ENCODE measurements at regions not wholly inside any gene's neighbourhood (a gene's known extent, or its start where the extent isn't known, plus 50 kb on each side); places are given as distances from the start of the nearest gene placed in this dataset.

GRCh38 chr6:139580592-139581484, 206.4 kb upstream of the CITED2 start:
- DNase-seq, result no peak
- Histone ChIP-seq H3K27ac (ENCODE audit: insufficient read depth, low read length, poor library complexity, severe bottlenecking) (no peak overlapping the region), H3K27me3 (replicated peaks; ENCODE audit: control insufficient read depth, insufficient read depth, low read length, poor library complexity, severe bottlenecking) (no peaks in the 10 kb centered on the region)

GRCh38 chr6:139577763-139578604, 203.5 kb upstream of the CITED2 start:
- no peaks in the 10 kb centered on the region for H3K9me3 ChIP-seq (ENCODE audit: control insufficient read depth, low read length)
- H3K27ac ChIP-seq (ENCODE audit: insufficient read depth, low read length, poor library complexity, severe bottlenecking), result no peak overlapping the region
- no peak overlapping the region for H3K4me3 ChIP-seq (ENCODE audit: insufficient read depth, low read depth, low read length, poor library complexity, severe bottlenecking)
- no peaks in the 10 kb centered on the region for H3K27me3 ChIP-seq (replicated peaks; ENCODE audit: control insufficient read depth, insufficient read depth, low read length, poor library complexity, severe bottlenecking)
- no peaks in the 10 kb centered on the region for H3K4me1 ChIP-seq (ENCODE audit: control insufficient read depth, insufficient read depth, low read length, poor library complexity, severe bottlenecking)
- no peak for DNase-seq
- no peaks in the 10 kb centered on the region for H3K36me3 ChIP-seq (ENCODE audit: control insufficient read depth, insufficient read depth, low read length)

More at GRCh38 chr6:139580592-139581484, 206.4 kb upstream of the CITED2 start:
- H3K4me1 ChIP-seq (ENCODE audit: control insufficient read depth, insufficient read depth, low read length, poor library complexity, severe bottlenecking), result no peaks in the 10 kb centered on the region
- no peak overlapping the region for H3K4me3 ChIP-seq (ENCODE audit: insufficient read depth, low read depth, low read length, poor library complexity, severe bottlenecking)
- no peaks in the 10 kb centered on the region for H3K9me3 ChIP-seq (ENCODE audit: control insufficient read depth, low read length)
- no peaks in the 10 kb centered on the region for H3K36me3 ChIP-seq (ENCODE audit: control insufficient read depth, insufficient read depth, low read length)

GRCh38 chr6:139577124-139577762, 202.8 kb upstream of the CITED2 start:
- Histone ChIP-seq H3K4me1 (ENCODE audit: control insufficient read depth, insufficient read depth, low read length, poor library complexity, severe bottlenecking) (no peaks in the 10 kb centered on the region), H3K4me3 (ENCODE audit: insufficient read depth, low read depth, low read length, poor library complexity, severe bottlenecking) (no peak overlapping the region), H3K27me3 (replicated peaks; ENCODE audit: control insufficient read depth, insufficient read depth, low read length, poor library complexity, severe bottlenecking) (no peaks in the 10 kb centered on the region), H3K9me3 (ENCODE audit: control insufficient read depth, low read length) (no peaks in the 10 kb centered on the region), H3K36me3 (ENCODE audit: control insufficient read depth, insufficient read depth, low read length) (no peaks in the 10 kb centered on the region), H3K27ac (ENCODE audit: insufficient read depth, low read length, poor library complexity, severe bottlenecking) (no peak overlapping the region)
- no peak for DNase-seq

GRCh38 chr6:139572001-139572400, 197.6 kb upstream of the CITED2 start:
- H3K4me1 ChIP-seq (ENCODE audit: control insufficient read depth, insufficient read depth, low read length, poor library complexity, severe bottlenecking), result no peaks in the 10 kb centered on the region
- H3K27me3 ChIP-seq (replicated peaks; ENCODE audit: control insufficient read depth, insufficient read depth, low read length, poor library complexity, severe bottlenecking), result no peaks in the 10 kb centered on the region
- no peak overlapping the region for H3K27ac ChIP-seq (ENCODE audit: insufficient read depth, low read length, poor library complexity, severe bottlenecking)
- H3K36me3 ChIP-seq (ENCODE audit: control insufficient read depth, insufficient read depth, low read length), result no peaks in the 10 kb centered on the region
- H3K4me3 ChIP-seq (ENCODE audit: insufficient read depth, low read depth, low read length, poor library complexity, severe bottlenecking), result no peak overlapping the region
- H3K9me3 ChIP-seq (ENCODE audit: control insufficient read depth, low read length), result no peaks in the 10 kb centered on the region
- no peak for DNase-seq

GRCh38 chr6:139570166-139570565, 195.7 kb upstream of the CITED2 start:
- Histone ChIP-seq H3K27ac (ENCODE audit: insufficient read depth, low read length, poor library complexity, severe bottlenecking) (no peak overlapping the region), H3K4me3 (ENCODE audit: insufficient read depth, low read depth, low read length, poor library complexity, severe bottlenecking) (no peak overlapping the region), H3K9me3 (ENCODE audit: control insufficient read depth, low read length) (no peaks in the 10 kb centered on the region), H3K27me3 (replicated peaks; ENCODE audit: control insufficient read depth, insufficient read depth, low read length, poor library complexity, severe bottlenecking) (no peaks in the 10 kb centered on the region), H3K36me3 (ENCODE audit: control insufficient read depth, insufficient read depth, low read length) (no peaks in the 10 kb centered on the region), H3K4me1 (ENCODE audit: control insufficient read depth, insufficient read depth, low read length, poor library complexity, severe bottlenecking) (no peaks in the 10 kb centered on the region)
- no peak for DNase-seq

GRCh38 chr6:139569566-139569965, 195.1 kb upstream of the CITED2 start:
- no peaks in the 10 kb centered on the region for H3K27me3 ChIP-seq (replicated peaks; ENCODE audit: control insufficient read depth, insufficient read depth, low read length, poor library complexity, severe bottlenecking)
- H3K4me1 ChIP-seq (ENCODE audit: control insufficient read depth, insufficient read depth, low read length, poor library complexity, severe bottlenecking), result no peaks in the 10 kb centered on the region
- H3K27ac ChIP-seq (ENCODE audit: insufficient read depth, low read length, poor library complexity, severe bottlenecking), result no peak overlapping the region
- no peaks in the 10 kb centered on the region for H3K9me3 ChIP-seq (ENCODE audit: control insufficient read depth, low read length)
- no peaks in the 10 kb centered on the region for H3K36me3 ChIP-seq (ENCODE audit: control insufficient read depth, insufficient read depth, low read length)
- H3K4me3 ChIP-seq (ENCODE audit: insufficient read depth, low read depth, low read length, poor library complexity, severe bottlenecking), result no peak overlapping the region
- DNase-seq, result no peak

GRCh38 chr6:139568956-139569538, 194.6 kb upstream of the CITED2 start:
- Histone ChIP-seq H3K4me1 (ENCODE audit: control insufficient read depth, insufficient read depth, low read length, poor library complexity, severe bottlenecking) (no peaks in the 10 kb centered on the region), H3K27me3 (replicated peaks; ENCODE audit: control insufficient read depth, insufficient read depth, low read length, poor library complexity, severe bottlenecking) (no peaks in the 10 kb centered on the region), H3K4me3 (ENCODE audit: insufficient read depth, low read depth, low read length, poor library complexity, severe bottlenecking) (no peak overlapping the region), H3K27ac (ENCODE audit: insufficient read depth, low read length, poor library complexity, severe bottlenecking) (no peak overlapping the region), H3K9me3 (ENCODE audit: control insufficient read depth, low read length) (no peaks in the 10 kb centered on the region), H3K36me3 (ENCODE audit: control insufficient read depth, insufficient read depth, low read length) (no peaks in the 10 kb centered on the region)
- DNase-seq, result no peak

- DNase-seq, result no peak
- H3K36me3 ChIP-seq (ENCODE audit: control insufficient read depth, insufficient read depth, low read length), result no peaks in the 10 kb centered on the region
- H3K4me3 ChIP-seq (ENCODE audit: insufficient read depth, low read depth, low read length, poor library complexity, severe bottlenecking), result no peak overlapping the region
- H3K27me3 ChIP-seq (replicated peaks; ENCODE audit: control insufficient read depth, insufficient read depth, low read length, poor library complexity, severe bottlenecking), result no peaks in the 10 kb centered on the region
- no peak overlapping the region for H3K27ac ChIP-seq (ENCODE audit: insufficient read depth, low read length, poor library complexity, severe bottlenecking)
- H3K4me1 ChIP-seq (ENCODE audit: control insufficient read depth, insufficient read depth, low read length, poor library complexity, severe bottlenecking), result no peaks in the 10 kb centered on the region
- H3K9me3 ChIP-seq (ENCODE audit: control insufficient read depth, low read length), result no peaks in the 10 kb centered on the region
These were observed 193.9 kb upstream of the CITED2 start for GRCh38 chr6:139568151-139568955.

GRCh38 chr6:139567095-139567494, 192.6 kb upstream of the CITED2 start:
- H3K4me3 ChIP-seq (ENCODE audit: insufficient read depth, low read depth, low read length, poor library complexity, severe bottlenecking), result no peak overlapping the region
- H3K36me3 ChIP-seq (ENCODE audit: control insufficient read depth, insufficient read depth, low read length), result no peaks in the 10 kb centered on the region
- no peaks in the 10 kb centered on the region for H3K4me1 ChIP-seq (ENCODE audit: control insufficient read depth, insufficient read depth, low read length, poor library complexity, severe bottlenecking)
- H3K9me3 ChIP-seq (ENCODE audit: control insufficient read depth, low read length), result no peaks in the 10 kb centered on the region
- no peaks in the 10 kb centered on the region for H3K27me3 ChIP-seq (replicated peaks; ENCODE audit: control insufficient read depth, insufficient read depth, low read length, poor library complexity, severe bottlenecking)
- H3K27ac ChIP-seq (ENCODE audit: insufficient read depth, low read length, poor library complexity, severe bottlenecking), result no peak overlapping the region
- DNase-seq, result no peak

Data from effector memory CD4-positive, alpha-beta T cell (primary cell).